GM23248 (cell line): ENCODE measurements at regions not wholly inside any gene's neighbourhood (a gene's known extent, or its start where the extent isn't known, plus 50 kb on each side); places are given as distances from the start of the nearest gene placed in this dataset.
"Not testable (repeated sequence)": the region's sequence is repeated elsewhere in the genome, so short reads cannot be mapped to it uniquely, and the experiment has no call there.

Source experiments
- EZH2 ChIP-seq: fragments of 200-600 bp; sonication (generic); IDR thresholded peaks from 2 replicates; pipeline ENCODE4 v1.6.1; 2018; ENCODE audit warnings: antibody characterized with exemption, mild to moderate bottlenecking; ENCODE audit not compliant: insufficient read depth, poor library complexity, severe bottlenecking
- EZH2phosphoT487 ChIP-seq: fragments of 200-600 bp; sonication (generic); IDR thresholded peaks from 2 replicates; pipeline ENCODE4 v1.6.1; 2018; ENCODE audit warnings: antibody characterized with exemption, moderate library complexity, mild to moderate bottlenecking, low read depth; ENCODE audit not compliant: insufficient read depth

- not testable (repeated sequence) for TF ChIP-seq EZH2, EZH2phosphoT487
These were observed 797.5 kb upstream of the PCDH10 start for GRCh38 chr4:132351606-132352005.
